Stimulated activated effector memory CD8-positive, alpha-beta T cell treated with anti-CD3 and anti-CD28 coated beads, Interleukin-12 subunit alpha, Interleukin-12 subunit beta, amount 100 ng/mL, for 72 hours (primary cell): ENCODE measurements at regions not wholly inside any gene's neighbourhood (a gene's known extent, or its start where the extent isn't known, plus 50 kb on each side); places are given as distances from the start of the nearest gene placed in this dataset.
A peak's percentile ranks its signal among the peaks of the same experiment; 100 is the strongest.

ENCODE experiments used
- ATAC-seq: fragments of 150-1000 bp; cut with Tn5 transposase; 2 replicates; pipeline ENCODE4 v1.10.0; 2021
- DNase-seq, 2 donors: peaks; one replicate each; pipeline ENCODE4 v3.0.0; 2021 to 2022; ENCODE audit warnings: low spot score in 2 of 2
- H3K27ac Mint-ChIP-seq: one replicate; pipeline ENCODE4 v1.8.0; 2022; ENCODE audit warnings: mild to moderate bottlenecking, mixed read lengths
- H3K36me3 Mint-ChIP-seq: one replicate; pipeline ENCODE4 v1.8.0; 2022; ENCODE audit warnings: mild to moderate bottlenecking, mixed read lengths
- H3K4me1 Mint-ChIP-seq: one replicate; pipeline ENCODE4 v1.8.0; 2022; ENCODE audit warnings: mixed read lengths
- H3K4me3 Mint-ChIP-seq: one replicate; pipeline ENCODE4 v1.8.0; 2022; ENCODE audit warnings: mild to moderate bottlenecking, mixed read lengths
- H3K9me3 Mint-ChIP-seq: one replicate; pipeline ENCODE4 v1.8.0; 2022; ENCODE audit warnings: mixed read lengths

GRCh38 chr12:75848961-75849360 is 182.6 kb downstream of the PHLDA1 start:
- Mint-ChIP-seq H3K9me3 (peaks cover 7% of the 10 kb centered on the region), H3K4me1 (no peaks in the 10 kb centered on the region), H3K27ac (no peak overlapping the region), H3K36me3 (no peaks in the 10 kb centered on the region), H3K4me3 (no peak overlapping the region)
- ATAC-seq (no peak), DNase-seq (no peak)

- Mint-ChIP-seq H3K27ac (no peak overlapping the region), H3K4me1 (no peaks in the 10 kb centered on the region), H3K9me3 (peaks cover 7% of the 10 kb centered on the region), H3K36me3 (no peaks in the 10 kb centered on the region), H3K4me3 (no peak overlapping the region)
- DNase-seq (no peak), ATAC-seq (no peak)
Observed at GRCh38 chr12:75848431-75848925, 183.1 kb downstream of the PHLDA1 start.

GRCh38 chr12:75846102-75846501 is 185.5 kb downstream of the PHLDA1 start:
- H3K4me3 Mint-ChIP-seq = no peak overlapping the region
- H3K4me1 Mint-ChIP-seq = no peaks in the 10 kb centered on the region
- ATAC-seq (no peak), DNase-seq (no peak)
- peaks cover 7% of the 10 kb centered on the region for H3K9me3 Mint-ChIP-seq
- no peak overlapping the region for H3K27ac Mint-ChIP-seq
- no peaks in the 10 kb centered on the region for H3K36me3 Mint-ChIP-seq

GRCh38 chr12:75844985-75845384 is 186.6 kb downstream of the PHLDA1 start:
- no peaks in the 10 kb centered on the region for H3K36me3 Mint-ChIP-seq
- ATAC-seq (no peak), DNase-seq (no peak)
- H3K4me1 Mint-ChIP-seq = no peaks in the 10 kb centered on the region
- H3K27ac Mint-ChIP-seq = no peak overlapping the region
- no peak overlapping the region for H3K4me3 Mint-ChIP-seq
- H3K9me3 Mint-ChIP-seq = peaks cover 7% of the 10 kb centered on the region

- no peaks in the 10 kb centered on the region for H3K4me1 Mint-ChIP-seq
- no peak overlapping the region for H3K27ac Mint-ChIP-seq
- no peak overlapping the region for H3K4me3 Mint-ChIP-seq
- DNase-seq = no peak
- peaks cover 7% of the 10 kb centered on the region for H3K9me3 Mint-ChIP-seq
- ATAC-seq = no peak
- H3K36me3 Mint-ChIP-seq = no peaks in the 10 kb centered on the region
Observed at GRCh38 chr12:75844049-75844770, 187.4 kb downstream of the PHLDA1 start.

GRCh38 chr12:75842090-75842489 is 189.5 kb downstream of the PHLDA1 start:
- no peak overlapping the region for H3K4me3 Mint-ChIP-seq
- peaks cover 7% of the 10 kb centered on the region for H3K9me3 Mint-ChIP-seq
- no peaks in the 10 kb centered on the region for H3K36me3 Mint-ChIP-seq
- DNase-seq (no peak), ATAC-seq (no peak)
- peaks cover 9% of the 10 kb centered on the region for H3K4me1 Mint-ChIP-seq
- H3K27ac Mint-ChIP-seq = no peak overlapping the region

GRCh38 chr12:75840994-75841355 is 190.6 kb downstream of the PHLDA1 start:
- Mint-ChIP-seq H3K27ac (no peak overlapping the region), H3K4me1 (peaks cover 9% of the 10 kb centered on the region), H3K36me3 (no peaks in the 10 kb centered on the region), H3K9me3 (peaks cover 2% of the 10 kb centered on the region), H3K4me3 (no peak overlapping the region)
- no peak for DNase-seq
- ATAC-seq = no peak

GRCh38 chr12:75838309-75838708 is 193.3 kb downstream of the PHLDA1 start:
- H3K9me3 Mint-ChIP-seq = no peaks in the 10 kb centered on the region
- H3K36me3 Mint-ChIP-seq = no peaks in the 10 kb centered on the region
- H3K4me1 Mint-ChIP-seq = peaks cover 9% of the 10 kb centered on the region
- no peak overlapping the region for H3K27ac Mint-ChIP-seq
- DNase-seq (no peak), ATAC-seq (peak; percentile 86)
- H3K4me3 Mint-ChIP-seq = no peak overlapping the region

GRCh38 chr12:75837700-75838099 is 193.9 kb downstream of the PHLDA1 start:
- Mint-ChIP-seq H3K4me3 (no peak overlapping the region), H3K36me3 (no peaks in the 10 kb centered on the region)
- ATAC-seq = no peak

GRCh38 chr12:75836533-75836932 is 195.0 kb downstream of the PHLDA1 start:
- H3K4me3 Mint-ChIP-seq = no peak overlapping the region
- peaks cover 9% of the 10 kb centered on the region for H3K4me1 Mint-ChIP-seq
- no peak overlapping the region for H3K27ac Mint-ChIP-seq
- no peaks in the 10 kb centered on the region for H3K36me3 Mint-ChIP-seq
- ATAC-seq = no peak
- no peaks in the 10 kb centered on the region for H3K9me3 Mint-ChIP-seq
- DNase-seq = no peak

More at GRCh38 chr12:75837700-75838099, 193.9 kb downstream of the PHLDA1 start:
- DNase-seq = no peak
- Mint-ChIP-seq H3K9me3 (no peaks in the 10 kb centered on the region), H3K27ac (no peak overlapping the region), H3K4me1 (peaks cover 9% of the 10 kb centered on the region)

- Mint-ChIP-seq H3K9me3 (no peaks in the 10 kb centered on the region), H3K4me1 (peaks cover 9% of the 10 kb centered on the region)
- DNase-seq = no peak
Observed at GRCh38 chr12:75834591-75834990, 197.0 kb downstream of the PHLDA1 start.

GRCh38 chr12:75833268-75833667 is 198.3 kb downstream of the PHLDA1 start:
- no peak overlapping the region for H3K4me3 Mint-ChIP-seq
- DNase-seq (no peak), ATAC-seq (no peak)
- no peaks in the 10 kb centered on the region for H3K36me3 Mint-ChIP-seq
- H3K4me1 Mint-ChIP-seq = peaks cover 4% of the 10 kb centered on the region
- no peak overlapping the region for H3K27ac Mint-ChIP-seq
- no peaks in the 10 kb centered on the region for H3K9me3 Mint-ChIP-seq

More at GRCh38 chr12:75834591-75834990, 197.0 kb downstream of the PHLDA1 start:
- no peak overlapping the region for H3K4me3 Mint-ChIP-seq
- no peak for ATAC-seq
- no peak overlapping the region for H3K27ac Mint-ChIP-seq
- H3K36me3 Mint-ChIP-seq = no peaks in the 10 kb centered on the region

- ATAC-seq = no peak
- no peak for DNase-seq
Observed at GRCh38 chr12:75831402-75831801, 200.2 kb downstream of the PHLDA1 start.

GRCh38 chr12:75827061-75827460 is 204.5 kb downstream of the PHLDA1 start:
- no peak overlapping the region for H3K4me3 Mint-ChIP-seq
- no peaks in the 10 kb centered on the region for H3K9me3 Mint-ChIP-seq
- no peak overlapping the region for H3K27ac Mint-ChIP-seq
- ATAC-seq (no peak), DNase-seq (no peak)
- H3K4me1 Mint-ChIP-seq = no peaks in the 10 kb centered on the region
- H3K36me3 Mint-ChIP-seq = no peaks in the 10 kb centered on the region

More at GRCh38 chr12:75831402-75831801, 200.2 kb downstream of the PHLDA1 start:
- no peaks in the 10 kb centered on the region for H3K4me1 Mint-ChIP-seq
- no peaks in the 10 kb centered on the region for H3K36me3 Mint-ChIP-seq
- no peak overlapping the region for H3K27ac Mint-ChIP-seq
- H3K4me3 Mint-ChIP-seq = no peak overlapping the region
- no peaks in the 10 kb centered on the region for H3K9me3 Mint-ChIP-seq

GRCh38 chr12:75825686-75826085 is 205.9 kb downstream of the PHLDA1 start:
- H3K36me3 Mint-ChIP-seq = no peaks in the 10 kb centered on the region
- H3K9me3 Mint-ChIP-seq = no peaks in the 10 kb centered on the region
- ATAC-seq (no peak), DNase-seq (no peak)
- no peak overlapping the region for H3K4me3 Mint-ChIP-seq
- no peaks in the 10 kb centered on the region for H3K4me1 Mint-ChIP-seq
- H3K27ac Mint-ChIP-seq = no peak overlapping the region

GRCh38 chr12:75823475-75823874 is 208.1 kb downstream of the PHLDA1 start:
- Mint-ChIP-seq H3K27ac (no peak overlapping the region), H3K9me3 (no peaks in the 10 kb centered on the region), H3K36me3 (no peaks in the 10 kb centered on the region), H3K4me1 (no peaks in the 10 kb centered on the region), H3K4me3 (no peak overlapping the region)
- DNase-seq (no peak), ATAC-seq (no peak)
